GM19397 (cell line): ENCODE measurements at regions not wholly inside any gene's neighbourhood (a gene's known extent, or its start where the extent isn't known, plus 50 kb on each side); places are given as distances from the start of the nearest gene placed in this dataset.
A peak's percentile ranks its signal among the peaks of the same experiment; 100 is the strongest.
"Not testable (repeated sequence)": the region's sequence is repeated elsewhere in the genome, so short reads cannot be mapped to it uniquely, and the experiment has no call there.

Experiments used
- ATAC-seq: cut with Tn5 transposase; IDR thresholded peaks from one replicate; pipeline ENCODE4 v1.9.1; 2021; ENCODE audit warnings: mild to moderate bottlenecking, moderate library complexity; ENCODE audit not compliant: unreplicated experiment

DNA sequence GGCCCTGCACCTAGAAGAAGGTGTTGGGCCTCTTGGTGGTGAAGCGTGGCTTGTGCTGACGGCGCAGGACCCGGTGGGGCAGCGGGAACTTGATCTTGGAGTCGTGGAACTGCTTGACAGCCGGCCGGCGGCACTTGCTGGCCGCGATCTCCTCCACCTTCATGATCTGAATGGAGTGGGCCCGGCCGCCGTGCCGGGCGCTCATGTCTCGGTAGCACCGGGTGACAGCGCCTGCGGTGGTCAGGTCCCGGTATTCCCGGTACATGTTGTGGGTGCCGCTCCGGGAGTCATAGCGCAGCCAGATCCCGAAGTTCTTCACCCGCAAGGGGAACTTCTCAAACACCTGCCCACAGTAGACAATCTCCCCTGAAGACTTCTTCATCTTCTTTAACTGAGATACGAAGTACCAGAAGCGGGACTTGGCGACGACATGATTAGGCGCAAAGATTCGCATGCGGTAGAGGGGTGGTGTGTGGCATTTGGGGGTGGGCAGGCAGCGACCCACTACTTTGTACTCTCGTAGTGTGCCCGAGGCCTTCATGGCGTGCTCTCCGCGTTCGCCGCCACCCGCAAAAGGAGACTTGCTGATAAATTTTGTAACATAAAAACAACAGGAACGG is 92.1 kb upstream of the MSH6 start:
- not testable (repeated sequence) for ATAC-seq

DNA sequence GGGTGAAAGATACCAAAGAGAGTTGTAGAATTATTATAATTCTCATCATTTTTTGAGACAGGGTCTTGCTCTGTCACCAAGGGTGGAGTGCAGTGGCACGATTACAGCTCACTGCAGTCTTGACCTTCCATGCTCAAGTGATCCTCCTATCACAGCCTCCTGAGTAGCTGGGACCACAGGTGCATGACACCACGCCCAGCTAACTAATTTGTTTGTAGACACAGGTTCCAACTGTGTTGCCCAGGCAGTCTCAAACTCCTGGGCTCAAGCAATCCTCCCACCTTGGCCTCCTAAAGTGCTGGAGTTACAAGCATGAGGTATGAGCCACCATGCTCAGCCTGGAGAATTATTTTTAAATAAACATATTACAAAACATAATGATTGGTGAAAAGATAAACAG is 92.8 kb upstream of the MSH6 start:
- ATAC-seq, result no peak

DNA sequence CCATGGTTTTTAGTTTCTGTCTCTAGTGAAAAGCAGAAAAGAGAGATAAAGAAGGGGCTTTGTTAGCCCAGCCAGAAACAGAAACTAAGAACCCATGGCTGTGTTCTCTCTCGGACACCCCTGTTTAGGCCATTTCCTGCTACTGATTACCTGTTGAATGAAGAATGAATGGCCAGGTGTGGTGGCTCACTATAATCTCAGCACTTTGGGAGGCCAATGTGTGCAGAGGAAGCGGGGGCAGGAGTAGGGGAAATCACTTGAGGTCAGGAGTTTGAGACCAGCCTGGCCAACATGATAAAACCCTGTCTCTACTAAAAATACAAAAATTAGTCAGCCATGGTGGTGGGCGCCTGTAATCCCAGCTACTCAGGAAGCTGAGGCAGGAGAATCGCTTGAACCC is 93.8 kb upstream of the MSH6 start:
- ATAC-seq, result not testable (repeated sequence)

DNA sequence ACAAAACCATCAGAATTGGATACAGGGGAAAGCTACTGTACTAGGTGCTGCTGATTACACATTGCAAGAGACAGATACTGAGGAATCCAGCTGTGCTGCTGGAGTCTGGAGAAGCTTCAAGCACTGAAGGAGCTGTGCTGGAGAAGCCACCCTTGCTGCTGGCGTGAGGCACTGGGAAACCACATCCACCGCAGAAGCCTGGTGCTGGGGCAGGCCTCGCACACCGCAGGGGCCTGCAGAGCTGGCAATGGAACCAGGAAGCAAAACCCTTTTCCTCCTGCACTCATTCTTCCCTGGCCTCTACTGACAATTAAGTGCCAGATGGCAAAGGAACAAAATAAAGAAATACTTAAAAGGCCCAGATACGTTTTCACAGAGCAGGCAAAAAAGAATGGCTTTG is 94.4 kb upstream of the MSH6 start:
- no peak for ATAC-seq

DNA sequence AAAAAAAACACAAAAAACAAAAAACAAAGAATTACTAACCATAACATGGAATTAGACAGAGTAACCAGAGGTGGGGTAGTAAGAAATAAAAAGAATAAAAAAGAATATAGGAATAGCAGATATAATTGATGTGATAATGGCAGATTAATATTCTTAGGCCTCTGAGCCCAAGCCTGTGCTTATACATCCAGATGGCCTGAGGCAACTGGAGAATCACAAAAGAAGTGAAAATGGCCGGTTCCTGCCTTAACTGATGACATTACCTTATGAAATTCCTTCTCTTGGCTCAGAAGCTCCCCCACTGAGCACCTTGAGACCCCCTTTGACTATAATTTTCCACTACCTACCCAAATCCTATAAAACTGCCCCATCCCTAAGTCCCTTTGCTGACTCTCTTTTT is 95.1 kb upstream of the MSH6 start:
- no peak for ATAC-seq

DNA sequence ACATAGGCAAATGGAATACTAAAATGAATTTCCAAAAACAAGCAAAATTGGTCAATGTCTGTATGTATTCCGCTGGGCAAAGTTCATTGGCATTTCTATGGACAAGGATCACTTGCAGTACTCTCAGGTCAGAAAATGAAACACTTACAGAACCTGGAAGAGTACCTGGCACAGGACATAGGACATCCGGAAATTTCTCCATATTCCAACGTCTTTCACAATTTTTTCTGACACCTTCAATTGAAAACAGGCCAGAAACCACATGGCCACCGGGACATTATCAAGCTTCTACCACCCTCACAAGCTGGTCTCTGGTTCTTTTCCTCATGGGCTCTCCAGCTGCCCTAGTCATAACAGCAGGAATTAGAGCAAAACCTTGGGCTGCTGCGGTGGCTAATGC is 96.9 kb upstream of the MSH6 start:
- no peak for ATAC-seq

DNA sequence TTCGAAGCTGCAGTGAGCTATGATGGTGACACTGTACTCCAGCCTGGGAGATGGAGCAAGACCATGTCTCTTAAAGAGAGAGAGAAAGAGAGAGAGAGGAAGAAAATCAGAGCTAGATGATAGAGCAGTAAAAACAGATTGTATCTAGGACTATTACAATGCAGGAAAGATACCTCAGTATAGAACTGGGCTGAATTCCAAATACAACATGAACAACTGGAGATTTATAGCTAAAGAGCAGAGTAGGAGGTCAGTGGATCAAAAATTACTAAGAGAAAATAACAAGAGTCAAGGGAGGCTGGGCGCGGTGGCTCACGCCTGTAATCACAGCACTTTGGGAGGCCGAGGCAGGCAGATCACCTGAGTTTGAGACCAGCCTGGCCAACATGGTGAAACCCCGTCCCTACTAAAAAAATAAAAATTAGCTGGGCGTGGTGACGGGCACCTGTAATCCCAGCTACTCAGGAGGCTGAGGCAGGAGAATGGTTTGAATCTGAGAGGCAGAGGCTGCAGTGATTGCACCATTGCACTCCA is 100.7 kb upstream of the MSH6 start:
- no peak for ATAC-seq

DNA sequence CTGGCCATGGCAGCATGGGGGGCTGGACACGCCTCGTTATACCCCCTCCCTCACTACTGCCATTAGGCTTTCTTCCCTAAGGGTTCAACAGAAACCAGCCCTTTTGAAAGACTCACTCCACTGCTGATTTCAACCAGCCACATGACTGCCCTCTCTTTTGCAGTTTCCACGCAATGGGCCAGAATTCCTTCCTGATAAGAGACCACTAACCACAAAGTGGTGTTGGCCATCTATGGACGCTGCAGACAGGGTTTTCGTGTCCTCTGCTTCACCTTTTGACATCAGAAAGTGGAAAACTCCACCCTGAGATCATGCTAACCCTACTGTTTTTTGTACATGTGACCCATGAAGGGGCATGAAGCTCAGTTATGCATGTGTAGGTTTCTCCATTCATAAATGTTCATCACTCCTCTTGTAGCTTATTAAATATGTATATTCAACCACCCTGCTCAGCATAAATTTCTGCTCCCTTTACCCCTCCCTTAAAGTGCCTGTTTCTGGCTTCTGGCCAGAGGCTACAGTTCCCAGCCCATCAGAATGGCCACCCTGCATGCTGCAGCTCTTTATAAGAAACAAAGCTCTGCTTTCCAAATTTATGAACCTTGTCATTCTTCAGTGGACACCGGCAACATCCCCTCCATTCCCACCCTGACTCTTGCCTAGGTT is 105.6 kb upstream of the KCNK12 start:
- ATAC-seq, result no peak

DNA sequence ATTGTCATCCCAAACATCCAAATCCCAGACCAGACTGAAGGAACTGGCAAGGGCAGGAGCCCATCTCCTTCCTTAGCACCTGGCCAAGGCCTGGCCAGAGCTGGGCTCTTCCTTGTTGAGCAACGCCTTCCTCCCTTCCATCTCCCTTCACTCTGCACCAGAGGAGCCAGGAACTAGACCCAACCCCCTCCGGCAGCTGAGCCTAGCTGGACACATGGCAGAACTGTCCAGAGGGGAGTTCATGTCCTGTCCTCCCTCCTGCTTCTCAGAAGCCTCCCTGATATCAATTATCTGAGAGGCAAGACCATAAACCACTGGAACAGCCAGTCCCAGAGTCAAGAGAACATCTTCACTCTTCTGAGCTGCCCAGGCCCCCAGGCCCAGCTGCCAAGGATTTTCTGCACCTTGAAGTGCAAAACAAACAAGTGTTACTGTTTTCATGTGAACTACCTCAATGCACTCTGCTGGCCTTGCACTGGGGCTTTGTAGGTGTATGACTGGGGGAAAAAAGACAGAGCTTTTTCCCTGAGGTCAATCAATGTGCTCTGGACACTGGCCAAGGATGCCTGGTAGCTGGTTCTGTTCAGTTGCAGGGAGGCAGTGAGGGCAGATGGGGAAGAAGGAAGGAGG is 104.5 kb upstream of the KCNK12 start:
- ATAC-seq, result no peak

DNA sequence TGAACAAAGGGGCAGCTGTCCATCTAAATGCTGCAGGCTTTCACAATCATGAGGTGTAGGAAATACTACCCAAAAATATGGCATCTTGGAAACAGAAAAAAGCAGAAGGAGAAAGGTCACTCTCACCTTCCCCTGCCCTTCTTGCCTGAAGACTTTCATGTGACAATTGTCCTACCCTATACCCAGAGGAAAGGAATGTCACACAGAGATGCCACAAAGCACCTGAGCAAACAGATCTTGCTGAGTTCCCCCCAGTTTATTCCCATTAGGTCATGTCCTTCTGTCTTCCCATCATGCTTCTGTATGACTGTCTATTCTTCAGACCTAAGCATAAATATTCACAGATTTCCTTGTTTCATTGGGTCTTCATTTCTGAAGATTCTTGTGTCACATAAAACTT is 95.5 kb upstream of the KCNK12 start:
- no peak for ATAC-seq

DNA sequence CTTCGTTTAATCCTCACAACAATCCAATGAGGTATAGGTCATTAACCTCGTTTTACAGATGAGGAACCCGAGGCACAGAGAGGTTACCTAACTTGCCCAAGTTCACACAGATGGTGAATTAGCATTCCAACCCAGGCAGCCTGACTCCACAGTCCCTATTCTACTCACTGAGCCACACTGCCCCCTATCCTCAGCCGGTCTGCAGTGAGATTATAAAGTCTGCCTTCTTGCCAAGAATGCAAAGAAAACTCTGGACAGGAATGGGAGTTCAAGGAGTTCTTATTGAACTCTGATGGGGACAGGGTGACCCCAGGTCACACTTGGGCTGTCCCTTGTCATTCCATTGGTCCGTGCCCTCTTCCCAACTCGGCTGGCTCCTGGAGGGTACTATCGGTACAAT is 94.0 kb upstream of the KCNK12 start:
- ATAC-seq, result no peak

DNA sequence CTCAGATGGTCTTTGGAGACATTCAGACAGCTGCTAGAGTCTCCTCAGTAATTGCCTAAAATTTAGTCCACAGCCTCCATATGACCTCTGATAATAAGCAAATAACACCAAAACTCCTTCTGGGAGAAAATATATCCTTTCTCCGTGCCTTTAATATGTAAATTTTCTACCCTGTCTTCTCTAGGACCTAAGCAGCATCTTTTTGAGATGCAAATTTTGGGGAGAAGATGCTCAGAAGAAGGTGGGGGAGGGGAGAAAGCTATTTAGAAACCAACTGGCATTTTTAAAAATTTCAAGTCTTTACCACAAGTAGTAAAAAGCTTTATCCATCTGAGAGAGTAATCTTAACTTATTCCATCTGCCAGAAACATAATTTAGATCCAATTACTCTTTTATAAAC is 91.8 kb upstream of the KCNK12 start:
- no peak for ATAC-seq

DNA sequence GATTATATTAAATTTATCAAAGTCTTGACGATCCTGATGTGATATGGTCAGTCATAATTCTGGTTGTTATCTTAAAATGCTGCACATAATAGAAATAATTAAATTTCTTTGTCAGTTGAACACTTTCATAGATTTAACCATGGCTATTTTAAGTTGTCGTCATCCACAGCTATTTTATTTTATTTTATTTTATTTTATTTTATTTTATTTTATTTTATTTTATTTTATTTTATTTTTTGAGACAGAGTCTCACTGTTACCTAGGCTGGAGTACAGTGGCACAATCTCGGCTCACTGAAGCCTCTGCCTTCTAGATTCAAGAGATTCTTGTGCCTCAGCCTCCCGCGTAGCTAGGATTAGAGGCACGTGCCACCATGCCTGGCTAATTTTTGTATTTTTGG is 90.5 kb upstream of the KCNK12 start:
- no peak for ATAC-seq

DNA sequence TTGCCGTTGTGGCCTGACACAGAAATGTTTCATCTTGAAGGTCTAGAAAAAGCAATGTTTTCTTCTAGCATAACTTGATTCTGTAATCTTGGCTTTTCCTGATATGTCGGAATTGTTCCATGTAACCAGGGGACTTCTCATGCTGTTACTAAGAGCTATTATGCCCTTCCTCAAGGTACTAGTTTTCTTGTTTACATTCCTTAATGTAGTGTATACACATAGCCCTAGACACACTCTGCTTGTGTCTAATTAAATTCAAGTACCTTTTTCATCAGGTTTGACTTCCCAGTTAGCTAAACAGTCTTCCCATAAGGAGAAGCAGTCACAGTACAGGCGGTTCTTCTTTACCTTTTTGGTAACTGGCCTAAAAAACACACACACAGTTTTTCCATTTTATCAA is 89.4 kb upstream of the KCNK12 start:
- no peak for ATAC-seq

DNA sequence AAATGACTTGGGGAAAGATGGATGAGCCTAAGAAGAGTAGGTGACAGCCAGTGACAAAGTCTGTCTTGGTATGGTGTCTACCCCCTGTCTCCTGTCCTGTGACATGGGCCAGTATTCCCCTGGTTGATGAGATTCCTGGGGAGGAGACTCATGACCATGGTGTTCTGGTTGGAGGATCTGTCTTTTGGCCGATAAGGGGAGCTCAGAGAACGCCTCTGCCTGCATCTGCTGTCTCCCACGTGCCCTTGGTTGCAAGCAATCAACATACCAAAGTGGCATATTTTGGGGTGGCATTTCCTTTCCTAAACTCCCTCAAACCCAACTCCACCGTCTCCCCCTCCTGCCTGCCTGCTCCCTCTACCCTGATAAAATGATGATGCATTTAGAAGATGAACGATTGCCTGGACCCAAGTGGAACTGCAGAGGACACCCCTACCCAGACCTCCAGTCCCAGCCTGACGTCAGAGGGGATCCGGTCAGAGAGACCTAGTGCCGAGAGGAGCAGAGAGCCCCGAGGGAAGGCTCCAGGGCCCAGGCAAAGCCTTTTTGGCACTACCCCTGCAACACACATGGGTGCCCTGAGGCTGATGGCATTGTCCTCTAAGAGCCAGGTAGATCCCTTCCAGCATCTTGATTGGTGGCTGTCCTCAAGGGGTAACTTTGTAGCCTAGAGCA is 88.0 kb upstream of the KCNK12 start:
- no peak for ATAC-seq

DNA sequence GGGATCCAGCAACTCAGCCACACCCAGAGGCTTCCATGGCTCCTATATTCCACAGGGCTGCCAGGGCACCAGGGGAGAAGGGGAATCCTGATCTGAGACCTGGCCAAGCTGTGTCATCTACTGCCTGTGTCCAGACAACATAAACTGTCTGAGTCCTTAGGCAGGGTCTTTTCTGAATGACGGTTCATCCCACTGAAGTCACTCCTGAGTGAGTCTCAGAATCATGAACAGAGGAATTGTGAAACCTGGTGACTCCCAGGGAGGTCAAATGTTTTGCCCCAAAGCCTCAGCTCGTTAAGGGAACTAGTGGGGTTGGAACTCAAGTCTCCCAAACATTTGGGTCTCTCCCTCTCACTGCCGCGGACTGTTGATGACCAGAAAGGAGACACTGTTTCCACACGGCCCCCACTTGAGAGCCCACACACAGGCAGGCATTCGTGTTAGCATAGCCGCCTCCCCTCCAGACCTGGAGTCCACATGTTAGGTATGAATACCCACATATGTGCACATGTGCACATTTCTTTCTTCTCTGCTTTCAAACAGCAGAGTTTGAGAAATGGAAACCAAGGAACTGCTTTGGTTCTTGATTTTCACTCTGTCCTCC is 87.2 kb upstream of the KCNK12 start:
- no peak for ATAC-seq

DNA sequence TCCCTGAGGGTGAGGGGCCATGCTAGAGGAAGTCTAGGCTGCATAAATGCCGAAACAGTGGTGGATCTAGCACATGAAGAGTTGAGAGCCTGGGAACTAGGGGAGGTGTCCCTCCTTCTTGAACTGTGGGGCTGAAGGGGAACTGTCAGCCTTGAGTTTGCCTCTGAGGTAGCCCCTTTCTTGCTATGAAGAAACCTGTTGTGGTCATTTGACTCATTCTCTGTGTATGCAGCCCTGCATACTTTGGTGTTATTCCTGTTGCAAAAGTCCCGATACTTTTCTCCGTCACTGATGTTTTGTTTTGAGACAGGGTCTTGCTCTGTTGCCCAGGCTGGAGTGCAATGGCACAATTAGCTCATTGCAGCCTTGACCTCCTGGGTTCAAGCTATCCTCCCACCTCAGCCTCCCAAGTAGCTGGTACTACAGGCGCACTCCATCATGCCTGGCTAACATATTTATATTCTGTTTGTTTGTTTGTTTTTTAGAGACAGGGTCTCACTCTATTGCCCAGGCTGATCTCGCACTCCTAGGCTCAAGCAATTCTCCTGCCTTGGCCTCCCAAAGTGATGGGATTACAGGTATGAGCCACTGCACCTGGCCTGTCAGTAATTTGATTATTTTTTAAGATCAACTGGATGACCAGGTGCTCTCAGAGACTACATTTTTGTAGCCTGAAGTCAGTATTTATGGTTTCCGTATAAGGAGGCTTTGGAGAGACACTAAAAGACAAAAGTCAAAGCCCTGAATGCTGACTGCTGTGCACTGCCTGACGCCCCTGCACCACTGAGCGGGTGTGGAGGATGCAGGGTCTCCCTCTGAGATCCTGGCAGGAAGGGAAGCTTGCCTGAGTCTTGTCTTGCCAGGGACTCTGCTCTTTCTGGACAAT is 86.2 kb upstream of the KCNK12 start:
- no peak for ATAC-seq

DNA sequence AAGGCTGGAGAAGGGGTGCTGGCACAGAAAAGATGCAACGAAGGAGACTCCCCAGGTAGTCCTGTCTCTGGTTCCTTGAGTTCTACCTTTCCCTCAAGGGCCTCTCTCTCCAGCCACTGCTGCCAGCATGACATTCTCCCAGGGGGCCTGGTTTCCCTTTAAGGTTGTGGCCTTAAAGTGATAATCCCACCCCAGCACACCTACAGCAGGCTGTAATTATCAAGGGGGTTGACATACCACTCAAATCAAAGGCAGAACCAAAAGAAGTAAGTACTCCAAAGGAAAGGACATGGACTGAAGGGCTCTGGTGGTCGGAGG is 84.7 kb upstream of the KCNK12 start:
- no peak for ATAC-seq

DNA sequence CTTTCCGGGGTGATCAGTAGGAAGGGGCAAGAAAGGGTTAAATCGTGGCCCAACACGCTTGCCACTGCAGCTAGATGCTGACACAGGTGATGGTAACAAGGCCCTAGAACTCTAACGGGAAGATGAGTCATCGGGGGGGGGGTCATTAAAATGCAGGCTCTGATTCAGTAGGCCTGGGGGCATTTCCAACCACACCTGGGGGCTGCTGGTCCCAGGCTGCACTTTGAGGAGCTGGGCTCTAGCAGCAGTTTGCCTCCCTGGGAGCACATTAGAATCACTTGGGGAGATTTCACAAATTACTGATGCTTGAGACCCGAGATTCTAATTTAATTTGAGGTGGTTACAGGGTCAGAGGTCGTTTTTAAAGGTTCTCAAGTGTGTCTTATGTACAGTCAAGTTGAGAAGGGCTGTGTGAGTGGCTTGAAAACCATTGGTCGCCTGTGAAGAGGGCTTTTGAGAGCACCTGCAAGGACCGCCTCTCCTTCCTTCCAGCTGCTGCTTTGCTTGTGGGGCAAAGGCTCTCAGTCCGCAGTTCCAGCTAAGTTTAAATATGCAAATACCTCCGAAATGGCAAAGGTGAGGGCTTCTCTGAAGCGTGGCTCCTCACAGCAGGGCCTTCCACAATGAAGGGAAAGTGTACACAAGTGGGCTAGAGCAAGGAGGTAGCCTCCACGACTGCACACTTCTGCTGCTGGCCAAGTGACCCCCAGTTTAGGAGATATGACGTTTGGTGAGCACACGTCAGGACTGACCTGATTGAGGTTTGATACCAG is 84.2 kb upstream of the KCNK12 start:
- peak; percentile 94 for ATAC-seq
